ENCODE measurements at regions not wholly inside any gene's neighbourhood (a gene's known extent, or its start where the extent isn't known, plus 50 kb on each side); places are given as distances from the start of the nearest gene placed in this dataset.

DNA sequence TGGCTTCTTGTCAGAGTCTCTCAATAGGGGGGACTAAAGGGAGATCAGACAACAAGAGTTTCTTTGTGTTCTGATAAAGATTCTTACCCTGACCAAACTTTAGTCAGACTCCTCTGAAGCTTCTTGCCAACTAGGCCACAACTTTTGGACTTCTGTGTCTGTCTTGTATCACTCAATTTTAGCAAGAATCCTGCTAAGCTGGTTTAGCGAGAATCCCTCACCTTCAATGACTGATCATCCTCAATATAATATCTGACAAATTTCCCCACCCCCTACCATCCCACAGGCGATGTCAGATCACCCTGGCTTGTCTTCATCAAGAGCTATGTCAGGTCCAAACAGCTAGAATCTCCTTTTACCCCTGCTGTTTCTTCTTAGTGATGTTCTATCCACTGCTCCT, 215.2 kb downstream of the RASSF9 start:
- no peak overlapping the region for H3K27ac ChIP-seq
- H3K27me3 ChIP-seq (replicated peaks; ENCODE audit: insufficient read depth), result no peaks in the 10 kb centered on the region
- intact Hi-C loops (cut with DNase I), result no loop called here
- 77% methylated on average over 2 of the region's 2 CpGs for WGBS
- H3K9me3 ChIP-seq, result no peaks in the 10 kb centered on the region
- no peak for TF ChIP-seq CTCF (IDR thresholded peaks at IDR 0.05)
- TF ChIP-seq POLR2AphosphoS5 (IDR thresholded peaks at IDR 0.05), result no peak
- no peak for TF ChIP-seq POLR2A (IDR thresholded peaks at IDR 0.05)
- no peak for DNase-seq (ENCODE audit: low spot score)
- no peak overlapping the region for H3K4me3 ChIP-seq
- H3K4me1 ChIP-seq (replicated peaks), result no peaks in the 10 kb centered on the region
- H3K36me3 ChIP-seq, result no peaks in the 10 kb centered on the region

DNA sequence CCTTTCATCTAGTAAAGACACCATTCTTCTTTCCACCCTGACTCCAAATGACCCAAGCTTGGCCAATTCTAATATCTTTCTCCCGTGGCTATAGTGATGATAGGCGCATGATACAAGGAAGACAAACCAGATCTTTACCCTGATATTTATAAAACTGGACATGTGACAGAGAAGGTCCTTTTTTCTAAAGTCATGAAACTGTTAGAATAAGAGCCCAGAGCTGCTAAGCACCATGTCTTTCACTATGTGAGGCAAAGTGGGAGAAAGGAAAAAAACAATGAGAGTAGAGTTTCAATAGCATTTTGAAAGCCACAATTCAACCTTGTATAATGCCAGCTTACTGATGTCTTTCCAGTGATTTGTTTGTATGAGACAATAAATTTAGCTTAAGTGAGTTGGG, 212.4 kb downstream of the RASSF9 start:
- Histone ChIP-seq H3K27me3 (replicated peaks; ENCODE audit: insufficient read depth) (no peaks in the 10 kb centered on the region), H3K9me3 (no peaks in the 10 kb centered on the region), H3K27ac (no peak overlapping the region), H3K36me3 (no peaks in the 10 kb centered on the region), H3K4me3 (no peak overlapping the region), H3K4me1 (replicated peaks) (no peaks in the 10 kb centered on the region)
- TF ChIP-seq POLR2AphosphoS5 (IDR thresholded peaks at IDR 0.05), result no peak
- no peak for TF ChIP-seq POLR2A (IDR thresholded peaks at IDR 0.05)
- no peak for TF ChIP-seq CTCF (IDR thresholded peaks at IDR 0.05)
- no peak for DNase-seq (ENCODE audit: low spot score)
- WGBS, result 92% methylated on average over 2 of the region's 2 CpGs
- intact Hi-C loops (cut with DNase I), result no loop called here

DNA sequence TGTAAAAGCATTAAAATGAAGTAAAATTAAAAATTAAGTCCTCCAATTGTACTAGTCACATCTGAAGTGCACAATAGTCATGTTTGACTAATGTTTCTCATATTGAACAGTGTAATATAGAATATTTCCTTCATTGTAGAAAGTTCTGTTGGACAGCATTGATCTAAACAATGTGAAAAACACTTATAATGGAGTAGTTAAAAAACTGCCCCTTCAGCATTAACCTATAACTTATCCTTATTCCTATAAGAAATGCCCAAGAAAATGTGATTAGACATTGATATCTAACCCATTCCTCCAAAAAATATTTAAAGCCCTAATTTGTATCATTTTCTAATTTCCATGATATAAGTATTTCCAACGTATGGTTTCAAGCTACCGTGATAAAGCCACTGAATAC, 210.7 kb downstream of the RASSF9 start:
- no peak for TF ChIP-seq POLR2AphosphoS5 (IDR thresholded peaks at IDR 0.05)
- TF ChIP-seq POLR2A (IDR thresholded peaks at IDR 0.05), result no peak
- no peak for TF ChIP-seq CTCF (IDR thresholded peaks at IDR 0.05)
- DNase-seq (ENCODE audit: low spot score), result no peak
- no peak overlapping the region for H3K27ac ChIP-seq
- H3K9me3 ChIP-seq, result no peaks in the 10 kb centered on the region
- 97% methylated on average over 2 of the region's 2 CpGs for WGBS
- no peaks in the 10 kb centered on the region for H3K4me1 ChIP-seq (replicated peaks)
- no peaks in the 10 kb centered on the region for H3K36me3 ChIP-seq
- no peaks in the 10 kb centered on the region for H3K27me3 ChIP-seq (replicated peaks; ENCODE audit: insufficient read depth)
- intact Hi-C loops (cut with DNase I), result no loop called here
- H3K4me3 ChIP-seq, result no peak overlapping the region

DNA sequence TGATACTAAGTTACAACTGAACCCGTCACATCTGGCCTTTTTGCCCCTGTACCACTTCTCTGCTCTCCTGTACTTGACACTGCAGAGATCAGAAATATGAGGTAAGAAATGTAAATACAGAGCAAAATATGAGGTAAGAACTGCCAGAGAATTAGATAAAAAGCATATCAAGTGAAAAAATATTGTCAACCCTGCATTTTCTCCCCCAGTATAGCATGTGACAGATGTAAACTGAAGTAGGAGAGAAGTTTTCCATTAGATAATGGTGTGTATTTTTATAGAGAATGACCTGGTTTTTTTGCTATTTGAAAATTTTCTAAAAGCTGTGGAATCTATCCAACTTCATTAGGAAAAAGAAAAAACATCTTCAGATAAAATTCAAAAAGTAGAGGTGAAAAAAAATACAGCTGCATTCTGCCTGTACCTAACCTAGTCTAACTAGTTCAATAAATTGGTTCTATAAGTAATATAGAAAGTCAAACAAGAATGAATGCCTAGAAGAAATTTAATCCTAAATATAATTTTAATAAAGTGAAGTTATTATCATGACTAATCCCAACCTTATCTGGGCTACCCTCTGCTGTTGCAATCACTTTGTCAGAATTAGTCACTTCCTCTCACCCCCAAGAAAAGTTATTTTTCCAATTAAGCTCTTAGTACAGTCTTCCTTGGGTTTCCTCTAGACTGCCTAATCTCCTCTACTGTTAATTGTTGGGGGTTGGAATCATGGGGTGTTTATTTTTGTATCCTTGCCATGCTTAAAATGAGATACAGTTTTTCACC, 210.0 kb downstream of the RASSF9 start:
- H3K36me3 ChIP-seq, result no peaks in the 10 kb centered on the region
- 94% methylated on average over 1 of the region's 1 CpG for WGBS
- TF ChIP-seq POLR2AphosphoS5 (IDR thresholded peaks at IDR 0.05) (no peak), CTCF (IDR thresholded peaks at IDR 0.05) (no peak)
- intact Hi-C loops (cut with DNase I), result no loop called here
- no peaks in the 10 kb centered on the region for H3K4me1 ChIP-seq (replicated peaks)
- H3K27me3 ChIP-seq (replicated peaks; ENCODE audit: insufficient read depth), result no peaks in the 10 kb centered on the region
- H3K27ac ChIP-seq, result no peak overlapping the region
- H3K9me3 ChIP-seq, result no peaks in the 10 kb centered on the region
- no peak overlapping the region for H3K4me3 ChIP-seq
- no peak for DNase-seq (ENCODE audit: low spot score)

GRCh38 chr12:85626784-85627171, 209.4 kb downstream of the RASSF9 start:
- TF ChIP-seq POLR2AphosphoS5 (IDR thresholded peaks at IDR 0.05) (no peak), CTCF (IDR thresholded peaks at IDR 0.05) (no peak), POLR2A (IDR thresholded peaks at IDR 0.05) (no peak)
- 79% methylated on average over 1 of the region's 1 CpG for WGBS
- Histone ChIP-seq H3K9me3 (no peaks in the 10 kb centered on the region), H3K4me3 (no peak overlapping the region), H3K27ac (no peak overlapping the region), H3K27me3 (replicated peaks; ENCODE audit: insufficient read depth) (no peaks in the 10 kb centered on the region), H3K36me3 (no peaks in the 10 kb centered on the region), H3K4me1 (replicated peaks) (no peaks in the 10 kb centered on the region)
- no peak for DNase-seq (ENCODE audit: low spot score)
- intact Hi-C loops (cut with DNase I), result no loop called here
